GM23338 (cell line): ENCODE measurements at regions not wholly inside any gene's neighbourhood (a gene's known extent, or its start where the extent isn't known, plus 50 kb on each side); places are given as distances from the start of the nearest gene placed in this dataset.

Source experiments
- EZH2phosphoT487 ChIP-seq: fragments of 200-600 bp; sonication (generic); IDR thresholded peaks from one replicate; pipeline ENCODE4 v1.8.1; 2018; ENCODE audit warnings: antibody characterized with exemption; ENCODE audit not compliant: unreplicated experiment
- JUNB ChIP-seq: IDR thresholded peaks from one replicate; pipeline ENCODE4 v1.6.1; 2016; ENCODE audit warnings: antibody characterized with exemption; ENCODE audit not compliant: unreplicated experiment
- NANOG ChIP-seq: IDR thresholded peaks from 2 replicates; pipeline ENCODE4 v1.6.1; 2016; ENCODE audit warnings: antibody characterized with exemption, borderline replicate concordance
- STAT1 ChIP-seq: IDR thresholded peaks from one replicate; pipeline ENCODE4 v1.6.1; 2016; ENCODE audit warnings: antibody characterized with exemption; ENCODE audit not compliant: unreplicated experiment
- TF ChIP-seq, protein P1 (sequence below), 2 experiments: fragments of 200-600 bp in 1 of 2; sonication (generic) in 1 of 2; conservative IDR thresholded peaks; 2 replicates each; pipeline versions ENCODE4 v1.5.1 to v1.6.1; 2016 to 2017; ENCODE audit warnings: antibody characterized with exemption in 2 of 2, low read depth in 2 of 2, mild to moderate bottlenecking in 2 of 2, moderate library complexity in 1 of 2

DNA sequence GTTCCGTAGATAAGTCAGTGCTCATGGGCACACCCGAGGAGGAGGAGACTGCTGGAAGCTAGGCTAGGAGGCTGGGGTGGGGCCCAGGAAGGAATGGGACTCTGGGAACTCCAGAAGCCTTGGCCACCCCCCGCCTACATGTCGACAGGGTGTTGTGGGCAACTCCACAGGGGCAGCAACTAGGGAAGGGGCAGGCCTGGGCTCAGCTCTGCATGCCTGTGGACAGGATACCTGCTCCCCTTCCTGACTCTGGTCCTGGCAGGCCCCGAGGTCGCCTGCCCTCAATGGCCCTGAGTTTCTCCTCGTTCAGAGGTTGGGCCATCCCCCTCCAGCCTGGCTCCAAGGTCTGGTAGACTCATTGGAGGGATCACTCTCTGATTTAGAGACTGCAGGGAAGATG, 138.9 kb upstream of the LINGO1 start:
- no peak for TF ChIP-seq NANOG
- TF ChIP-seq STAT1 = no peak
- no peak for TF ChIP-seq JUNB
- no peak for TF ChIP-seq EZH2phosphoT487
- TF ChIP-seq, protein P1, sequence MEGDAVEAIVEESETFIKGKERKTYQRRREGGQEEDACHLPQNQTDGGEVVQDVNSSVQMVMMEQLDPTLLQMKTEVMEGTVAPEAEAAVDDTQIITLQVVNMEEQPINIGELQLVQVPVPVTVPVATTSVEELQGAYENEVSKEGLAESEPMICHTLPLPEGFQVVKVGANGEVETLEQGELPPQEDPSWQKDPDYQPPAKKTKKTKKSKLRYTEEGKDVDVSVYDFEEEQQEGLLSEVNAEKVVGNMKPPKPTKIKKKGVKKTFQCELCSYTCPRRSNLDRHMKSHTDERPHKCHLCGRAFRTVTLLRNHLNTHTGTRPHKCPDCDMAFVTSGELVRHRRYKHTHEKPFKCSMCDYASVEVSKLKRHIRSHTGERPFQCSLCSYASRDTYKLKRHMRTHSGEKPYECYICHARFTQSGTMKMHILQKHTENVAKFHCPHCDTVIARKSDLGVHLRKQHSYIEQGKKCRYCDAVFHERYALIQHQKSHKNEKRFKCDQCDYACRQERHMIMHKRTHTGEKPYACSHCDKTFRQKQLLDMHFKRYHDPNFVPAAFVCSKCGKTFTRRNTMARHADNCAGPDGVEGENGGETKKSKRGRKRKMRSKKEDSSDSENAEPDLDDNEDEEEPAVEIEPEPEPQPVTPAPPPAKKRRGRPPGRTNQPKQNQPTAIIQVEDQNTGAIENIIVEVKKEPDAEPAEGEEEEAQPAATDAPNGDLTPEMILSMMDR (conservative IDR thresholded peaks at IDR 0.05; ENCODE audit: low read depth in 2 of 2) = no peak
